MG63 (cell line): ENCODE measurements at regions not wholly inside any gene's neighbourhood (a gene's known extent, or its start where the extent isn't known, plus 50 kb on each side); places are given as distances from the start of the nearest gene placed in this dataset.

ENCODE experiments used
- DNase-seq: peaks from one replicate; pipeline ENCODE4 v3.0.0-alpha.2; 2020
- H3K27me3 ChIP-seq: fragments of 250-450 bp; sonication (Bioruptor Pico); 2 replicates; pipeline ENCODE4 v1.5.1; 2020; ENCODE audit warnings: mild to moderate bottlenecking, moderate library complexity
- H3K36me3 ChIP-seq: fragments of 250-450 bp; sonication (Bioruptor Pico); 2 replicates; pipeline ENCODE4 v1.5.1; 2020; ENCODE audit warnings: mild to moderate bottlenecking, moderate library complexity
- H3K4me3 ChIP-seq: fragments of 250-450 bp; sonication (Bioruptor Pico); 2 replicates; pipeline ENCODE4 v1.5.1; 2020; ENCODE audit warnings: mild to moderate bottlenecking, moderate library complexity
- H3K9me3 ChIP-seq: fragments of 250-450 bp; sonication (Bioruptor Pico); 2 replicates; pipeline ENCODE4 v1.5.1; 2020; ENCODE audit warnings: mild to moderate bottlenecking, moderate library complexity

DNA sequence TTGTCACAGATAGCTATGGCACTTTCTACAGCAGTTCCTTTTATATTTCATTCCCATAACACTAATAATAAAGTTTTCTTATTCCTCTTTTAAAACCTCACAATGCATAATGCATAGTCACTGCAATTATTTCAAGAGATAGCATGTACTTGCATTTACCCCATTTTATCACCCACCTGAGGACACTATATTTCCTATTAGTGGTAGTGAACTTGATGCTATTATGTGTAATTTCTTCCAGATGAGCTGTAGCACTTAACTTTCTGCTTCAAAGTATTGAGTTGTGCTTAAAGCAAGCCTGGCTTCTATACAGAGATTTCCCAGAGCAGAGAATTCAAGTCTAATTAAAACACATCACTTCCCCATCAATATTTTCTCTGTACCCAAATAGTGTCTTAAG is 461.1 kb downstream of the HTR7 start:
- no peaks in the 10 kb centered on the region for H3K27me3 ChIP-seq
- DNase-seq: no peak
- no peaks in the 10 kb centered on the region for H3K9me3 ChIP-seq
- H3K4me3 ChIP-seq: no peak overlapping the region
- H3K36me3 ChIP-seq: no peaks in the 10 kb centered on the region

DNA sequence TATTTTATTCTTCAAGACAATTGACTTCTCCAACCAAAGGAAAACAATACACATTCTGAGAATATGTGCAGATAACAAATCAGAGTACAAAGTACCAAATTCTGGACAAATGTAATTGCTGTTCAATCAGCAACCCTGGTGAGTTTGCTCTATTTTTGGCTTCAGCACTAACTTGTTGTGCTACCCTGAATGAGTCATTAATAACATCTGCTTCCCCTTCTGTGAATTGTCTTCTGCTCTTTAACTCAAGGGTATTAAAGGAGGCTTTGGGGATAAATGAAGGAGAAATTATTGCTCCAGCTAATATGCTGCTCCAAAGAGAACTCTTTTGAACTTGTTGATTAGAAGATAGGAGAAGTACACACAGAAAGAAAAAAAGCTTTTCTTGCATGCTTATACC is 459.3 kb downstream of the HTR7 start:
- Histone ChIP-seq H3K27me3 (no peaks in the 10 kb centered on the region), H3K4me3 (no peak overlapping the region), H3K9me3 (no peaks in the 10 kb centered on the region), H3K36me3 (no peaks in the 10 kb centered on the region)
- no peak for DNase-seq

DNA sequence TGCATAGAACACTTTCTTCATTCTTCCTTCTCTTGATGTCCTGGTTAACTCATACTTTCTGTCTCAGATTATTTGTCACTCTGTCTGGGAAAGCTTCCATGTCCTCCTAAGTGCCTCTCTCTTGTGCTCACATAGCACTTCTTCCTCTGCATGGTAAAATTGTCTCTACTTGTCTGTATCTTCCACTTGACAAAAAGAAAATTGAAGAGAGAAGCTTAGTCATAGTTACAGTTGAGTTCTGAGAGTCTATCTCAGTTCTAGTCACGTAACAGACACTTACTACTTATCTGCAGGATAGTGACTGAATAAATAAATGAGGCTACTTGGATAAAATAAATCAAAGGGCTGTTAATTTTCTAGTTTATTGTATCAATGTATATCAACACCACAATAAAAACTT is 458.1 kb downstream of the HTR7 start:
- Histone ChIP-seq H3K36me3 (no peaks in the 10 kb centered on the region), H3K4me3 (no peak overlapping the region), H3K9me3 (no peaks in the 10 kb centered on the region), H3K27me3 (no peaks in the 10 kb centered on the region)
- DNase-seq: no peak

DNA sequence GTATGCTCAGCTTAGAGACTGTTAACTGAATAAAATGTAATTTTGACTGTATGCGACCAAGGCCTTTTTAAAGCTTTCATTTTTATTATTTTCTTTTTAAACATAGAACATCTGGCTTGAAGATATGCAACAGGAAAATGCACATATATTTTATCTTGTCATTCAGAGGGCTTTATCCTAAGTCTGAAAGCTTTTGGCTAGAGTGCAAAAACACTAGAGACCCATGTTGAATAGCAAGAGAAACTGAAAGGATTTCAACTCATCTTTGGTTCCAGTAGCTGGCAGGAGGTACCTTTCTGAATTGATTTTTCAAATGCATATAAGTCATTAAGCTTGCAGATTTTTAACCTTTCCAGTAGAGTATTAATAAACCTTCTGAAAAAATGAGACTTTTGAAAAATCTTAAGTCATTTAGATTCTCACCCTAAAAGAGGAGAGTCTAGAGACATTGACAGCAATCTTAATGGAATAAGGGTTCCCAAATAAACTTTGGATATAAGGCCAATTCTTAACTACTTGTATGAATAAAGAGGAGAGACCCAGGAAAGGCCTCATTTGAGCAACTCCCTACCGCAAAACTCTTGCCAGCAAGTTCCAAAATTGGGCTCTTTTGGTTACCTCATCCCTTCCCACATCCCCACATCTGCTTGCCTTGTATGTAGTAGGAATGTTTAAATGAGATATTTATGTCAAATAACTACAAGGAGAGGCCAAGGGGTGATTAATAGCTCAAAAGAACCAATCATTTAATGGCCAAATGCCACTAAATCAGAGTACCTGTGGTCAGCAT is 454.4 kb downstream of the HTR7 start:
- Histone ChIP-seq H3K9me3 (no peaks in the 10 kb centered on the region), H3K4me3 (no peak overlapping the region), H3K36me3 (no peaks in the 10 kb centered on the region), H3K27me3 (no peaks in the 10 kb centered on the region)
- no peak for DNase-seq

DNA sequence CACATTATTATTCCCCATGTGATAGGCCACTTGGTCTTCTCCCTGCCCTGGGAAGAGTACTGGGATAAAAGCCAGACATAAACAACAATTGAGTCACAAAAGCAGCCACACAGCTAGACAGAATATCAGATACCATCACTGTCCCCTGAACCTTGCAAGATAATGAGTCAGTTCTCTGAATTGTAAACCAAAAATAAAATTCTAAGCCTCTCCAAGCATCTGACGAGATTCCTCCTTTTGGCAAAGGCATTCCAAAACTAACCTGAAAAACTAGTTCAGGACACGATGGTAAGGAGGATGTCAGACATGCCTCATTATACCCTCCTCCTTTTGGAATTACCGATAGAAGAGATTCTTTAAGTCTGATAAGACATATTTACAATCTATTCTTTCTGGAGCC is 450.7 kb downstream of the HTR7 start:
- Histone ChIP-seq H3K9me3 (no peaks in the 10 kb centered on the region; the same call in 1 of the 2 replicates), H3K36me3 (no peaks in the 10 kb centered on the region), H3K27me3 (no peaks in the 10 kb centered on the region), H3K4me3 (no peak overlapping the region)
- peak; percentile 5 for DNase-seq

DNA sequence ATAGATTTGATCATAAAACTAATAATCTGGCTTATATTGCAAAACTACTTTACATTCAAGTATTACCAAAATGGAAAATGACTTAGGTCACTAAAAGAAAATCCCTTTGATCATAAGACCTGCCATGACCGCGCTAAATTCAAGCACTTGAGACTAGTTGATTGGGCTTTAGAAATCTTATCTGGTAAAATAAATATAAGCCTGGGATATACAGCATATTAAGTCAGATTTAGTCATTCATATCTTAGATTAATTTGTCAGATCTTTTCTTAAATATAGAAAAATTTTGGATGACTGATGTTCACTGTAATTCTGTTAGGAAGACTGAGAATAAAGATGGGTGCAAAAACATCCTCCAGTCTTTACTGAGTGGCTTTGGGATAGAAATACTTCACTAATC is 450.0 kb downstream of the HTR7 start:
- DNase-seq: no peak
- H3K36me3 ChIP-seq: no peaks in the 10 kb centered on the region
- H3K9me3 ChIP-seq: no peaks in the 10 kb centered on the region; the same call in 1 of the 2 replicates
- H3K4me3 ChIP-seq: no peak overlapping the region
- no peaks in the 10 kb centered on the region for H3K27me3 ChIP-seq

DNA sequence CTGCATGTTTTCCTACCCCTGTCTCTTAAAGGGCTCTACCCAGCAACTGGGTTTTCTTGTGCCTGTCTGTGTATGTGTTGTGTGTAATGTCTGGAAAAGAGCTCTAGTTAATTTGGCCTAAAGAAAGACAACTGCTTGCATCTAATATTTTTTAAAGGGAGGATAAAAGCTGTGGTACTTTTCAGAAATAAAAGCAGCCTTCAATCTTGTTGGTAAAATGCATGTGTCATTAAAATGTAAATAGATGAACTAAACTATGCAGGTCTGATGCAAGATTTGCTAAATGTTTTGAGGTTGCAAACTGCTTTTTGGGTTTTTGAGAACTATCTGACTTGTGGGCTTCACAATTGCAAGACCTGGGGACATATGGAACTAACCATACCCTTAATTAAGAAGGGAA is 445.3 kb downstream of the HTR7 start:
- H3K4me3 ChIP-seq: no peak overlapping the region
- no peak for DNase-seq
- H3K36me3 ChIP-seq: no peaks in the 10 kb centered on the region
- H3K27me3 ChIP-seq: no peaks in the 10 kb centered on the region
- H3K9me3 ChIP-seq: no peaks in the 10 kb centered on the region; the same call in 1 of the 2 replicates

DNA sequence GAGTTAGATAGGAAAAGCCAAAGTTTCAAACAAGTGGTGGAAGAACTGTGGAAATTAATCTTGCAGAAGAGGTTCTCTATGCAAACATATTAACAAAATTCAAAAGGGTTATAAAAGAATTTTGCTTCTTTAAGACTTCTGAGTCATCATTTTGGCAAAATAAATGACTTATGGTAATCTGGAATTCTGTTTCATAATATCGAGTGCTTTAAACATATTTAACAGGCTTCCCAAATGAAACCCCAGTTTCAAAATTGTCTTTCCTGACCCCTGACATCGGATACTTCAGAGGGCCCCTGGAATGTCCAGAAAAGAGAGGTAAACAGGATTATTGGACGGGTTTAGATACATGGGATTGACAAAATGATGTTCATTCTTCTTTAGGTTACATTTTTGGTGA is 444.6 kb downstream of the HTR7 start:
- no peaks in the 10 kb centered on the region for H3K36me3 ChIP-seq
- no peak overlapping the region for H3K4me3 ChIP-seq
- no peaks in the 10 kb centered on the region; the same call in 1 of the 2 replicates for H3K9me3 ChIP-seq
- no peak for DNase-seq
- no peaks in the 10 kb centered on the region for H3K27me3 ChIP-seq

DNA sequence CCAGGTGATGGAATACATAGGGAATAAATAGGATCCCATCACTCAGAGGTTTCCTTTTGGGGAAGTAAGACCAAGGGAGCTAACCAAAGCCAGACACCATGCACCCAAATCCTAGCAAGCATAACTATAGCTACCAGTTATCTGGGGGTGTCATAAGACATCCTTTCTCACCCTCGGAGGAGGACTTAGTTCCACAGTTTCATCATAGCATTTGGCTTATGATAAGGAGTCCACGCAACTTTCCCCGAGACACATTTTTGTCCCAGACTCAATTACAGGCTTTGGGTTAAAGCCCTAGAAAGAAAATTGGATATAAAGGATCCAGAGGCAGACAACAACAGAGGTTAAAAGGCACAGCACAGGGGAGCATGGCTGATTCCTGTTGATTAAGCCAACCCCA is 442.9 kb downstream of the HTR7 start:
- Histone ChIP-seq H3K4me3 (no peak overlapping the region), H3K36me3 (no peaks in the 10 kb centered on the region), H3K27me3 (no peaks in the 10 kb centered on the region), H3K9me3 (no peaks in the 10 kb centered on the region; the same call in 1 of the 2 replicates)
- DNase-seq: no peak

DNA sequence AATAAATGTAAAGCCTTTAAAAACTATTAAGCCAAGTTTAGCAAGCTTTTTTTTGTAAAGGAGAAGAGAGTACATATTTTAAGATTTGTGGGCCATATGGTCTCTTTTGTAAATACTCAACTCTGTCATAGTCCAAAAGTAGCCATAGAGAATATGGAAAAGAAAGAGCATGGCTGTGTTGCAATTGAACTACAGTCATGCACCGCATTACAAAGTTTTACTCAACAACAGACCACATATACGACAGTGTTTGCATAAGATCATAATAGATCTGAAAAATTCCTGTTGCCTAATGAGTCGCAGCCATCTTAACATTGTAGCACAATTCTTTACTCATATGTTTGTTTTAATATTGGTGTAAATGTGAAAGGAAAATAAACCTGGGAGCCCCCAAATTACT is 440.8 kb downstream of the HTR7 start:
- no peak for DNase-seq
- no peaks in the 10 kb centered on the region for H3K27me3 ChIP-seq
- H3K4me3 ChIP-seq: no peak overlapping the region
- H3K36me3 ChIP-seq: no peaks in the 10 kb centered on the region
- no peaks in the 10 kb centered on the region for H3K9me3 ChIP-seq

DNA sequence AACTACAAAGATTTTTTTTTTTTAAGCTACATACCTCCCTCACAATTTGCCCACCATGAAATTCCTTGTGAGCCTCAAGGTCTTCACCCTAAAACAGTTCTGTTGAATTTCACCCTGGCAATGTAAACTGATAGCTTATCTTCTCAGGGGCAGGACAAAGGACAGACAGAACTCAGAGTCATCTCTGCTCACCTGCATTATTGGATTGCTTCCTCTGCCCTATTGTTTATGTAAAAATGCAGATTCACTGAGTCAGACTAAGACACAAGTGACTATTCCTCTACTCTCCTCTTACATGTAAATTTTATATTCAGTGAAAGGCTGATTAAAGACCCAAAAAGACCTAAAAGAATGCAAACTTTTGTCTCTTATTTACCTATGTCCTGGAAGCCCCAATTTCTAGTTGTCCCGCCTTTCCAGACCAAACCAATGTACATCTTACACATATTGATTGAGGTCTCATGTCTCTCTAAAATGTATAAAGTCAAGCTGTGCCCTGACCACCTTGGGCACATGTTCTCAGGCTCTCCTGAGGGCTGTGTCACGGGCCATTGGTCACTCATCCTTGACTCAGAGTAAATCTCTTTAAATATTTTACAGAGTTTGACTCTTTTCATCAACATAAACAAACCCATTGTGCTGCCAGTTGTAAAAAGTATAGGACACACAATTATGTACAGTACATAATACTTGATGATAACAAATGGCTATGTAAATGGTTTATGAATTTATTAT is 440.2 kb downstream of the HTR7 start:
- no peak overlapping the region for H3K4me3 ChIP-seq
- H3K9me3 ChIP-seq: no peaks in the 10 kb centered on the region
- no peak for DNase-seq
- H3K36me3 ChIP-seq: no peaks in the 10 kb centered on the region
- H3K27me3 ChIP-seq: no peaks in the 10 kb centered on the region

DNA sequence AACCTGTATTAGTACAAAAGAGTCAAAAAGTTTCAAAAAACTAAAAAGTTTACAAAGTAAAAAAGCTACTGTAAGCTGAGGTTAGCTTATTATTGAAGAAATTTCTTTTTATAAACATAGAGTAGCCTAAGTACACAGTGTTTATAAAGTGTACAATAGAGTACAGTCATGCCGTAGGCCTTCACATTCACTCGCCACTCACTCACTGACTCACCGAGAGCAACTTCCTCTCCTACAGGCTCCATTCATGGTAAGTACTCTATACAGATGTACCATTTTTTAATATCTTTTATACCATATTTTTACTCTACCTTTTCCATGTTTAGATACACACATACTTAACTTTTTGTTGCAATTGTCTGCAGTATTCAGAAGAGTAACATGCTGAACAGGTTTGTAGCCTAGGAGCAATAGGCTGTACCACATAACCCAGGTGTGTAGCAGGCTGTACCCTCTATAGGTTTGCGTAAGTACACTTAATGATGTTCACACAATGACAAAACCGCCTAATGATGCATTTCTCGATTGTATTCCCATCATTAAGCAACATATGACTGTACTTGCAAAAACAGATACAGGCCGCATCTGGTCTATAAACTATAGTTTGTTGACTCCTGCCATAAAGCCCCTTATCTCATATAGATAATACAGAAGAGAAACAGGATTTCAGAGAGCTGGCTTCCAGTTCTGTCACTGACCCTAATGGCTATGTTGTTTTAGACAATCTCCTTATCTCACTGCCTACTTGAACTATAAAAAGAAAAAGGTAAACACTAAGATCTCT is 438.8 kb downstream of the HTR7 start:
- Histone ChIP-seq H3K36me3 (no peaks in the 10 kb centered on the region), H3K27me3 (no peaks in the 10 kb centered on the region)
- DNase-seq: peak; percentile 85

DNA sequence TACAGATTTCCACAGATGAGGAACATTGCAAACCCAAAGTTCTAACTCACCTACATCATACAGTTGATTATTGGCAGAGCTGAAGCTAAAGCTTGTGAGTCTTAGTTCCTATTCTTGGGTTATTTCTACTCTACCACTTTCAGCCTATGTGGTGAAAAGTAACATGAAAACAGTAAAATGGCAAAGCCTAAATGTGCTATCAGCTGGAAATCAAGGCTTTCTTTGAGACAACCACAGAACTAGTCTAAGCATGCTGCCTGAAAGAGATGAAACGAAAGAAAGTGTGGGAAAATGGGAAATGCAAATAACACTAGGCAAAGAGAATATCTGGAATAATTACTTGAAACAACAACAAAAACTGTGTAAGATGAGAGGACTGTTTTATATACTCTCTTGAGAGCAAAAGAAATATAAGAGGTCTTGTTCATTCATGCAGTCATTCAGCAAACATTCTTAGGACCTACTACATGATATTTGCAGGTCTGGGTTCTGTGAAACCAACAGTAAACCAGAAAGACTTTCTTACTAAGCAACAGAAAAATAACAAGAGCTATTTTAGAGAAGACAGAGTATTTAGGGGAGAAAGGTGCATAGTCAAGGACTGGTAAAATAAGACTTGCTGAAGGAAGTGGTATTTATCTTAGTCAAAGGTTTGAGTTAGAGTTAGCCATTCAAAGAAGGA is 437.1 kb downstream of the HTR7 start:
- H3K4me3 ChIP-seq: no peak overlapping the region
- no peaks in the 10 kb centered on the region for H3K27me3 ChIP-seq
- H3K36me3 ChIP-seq: no peaks in the 10 kb centered on the region
- no peak for DNase-seq
- H3K9me3 ChIP-seq: peaks cover 2% of the 10 kb centered on the region

More for the DNA sequence above, 438.8 kb downstream of the HTR7 start:
- H3K9me3 ChIP-seq: no peaks in the 10 kb centered on the region; the same call in 1 of the 2 replicates
- H3K4me3 ChIP-seq: no peak overlapping the region

DNA sequence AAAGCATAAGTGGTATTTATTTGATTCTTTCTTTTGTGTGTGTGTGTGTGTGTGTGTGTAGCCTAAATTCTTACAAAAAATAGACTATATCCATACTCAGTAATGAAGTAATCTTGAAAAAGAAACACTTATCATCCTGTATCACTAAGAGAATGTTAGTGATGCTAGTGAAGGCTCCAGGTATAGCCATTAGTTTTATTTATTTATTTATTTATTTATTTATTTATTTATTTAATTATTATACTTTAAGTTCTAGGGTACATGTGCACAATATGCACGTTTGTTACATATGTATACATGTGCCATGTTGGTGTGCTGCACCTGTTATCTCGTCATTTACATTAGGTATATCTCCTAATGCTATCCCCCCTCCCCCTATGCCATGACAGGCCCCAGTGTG is 436.0 kb downstream of the HTR7 start:
- no peaks in the 10 kb centered on the region for H3K36me3 ChIP-seq
- no peak for DNase-seq
- H3K9me3 ChIP-seq: peaks cover 2% of the 10 kb centered on the region
- H3K27me3 ChIP-seq: no peaks in the 10 kb centered on the region
- H3K4me3 ChIP-seq: no peak overlapping the region

DNA sequence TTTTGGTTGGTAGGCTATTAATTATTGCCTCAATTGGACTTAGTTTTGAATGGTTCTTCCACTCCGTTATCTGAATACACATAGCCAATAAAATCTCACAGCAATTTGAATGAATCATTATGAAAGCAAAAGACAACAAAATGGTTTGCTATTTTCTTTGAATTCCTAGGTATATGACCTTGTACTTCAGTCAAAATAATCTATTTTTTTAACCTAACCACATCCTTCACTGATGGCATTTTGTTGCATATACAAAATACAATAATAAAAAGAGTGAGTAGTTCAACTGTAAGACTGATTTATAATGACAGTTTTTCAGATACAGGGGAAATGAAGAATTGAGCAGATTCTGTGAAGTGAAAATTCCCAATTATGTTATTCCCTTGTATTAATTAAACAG is 433.1 kb downstream of the HTR7 start:
- no peak for DNase-seq
- no peak overlapping the region for H3K4me3 ChIP-seq

DNA sequence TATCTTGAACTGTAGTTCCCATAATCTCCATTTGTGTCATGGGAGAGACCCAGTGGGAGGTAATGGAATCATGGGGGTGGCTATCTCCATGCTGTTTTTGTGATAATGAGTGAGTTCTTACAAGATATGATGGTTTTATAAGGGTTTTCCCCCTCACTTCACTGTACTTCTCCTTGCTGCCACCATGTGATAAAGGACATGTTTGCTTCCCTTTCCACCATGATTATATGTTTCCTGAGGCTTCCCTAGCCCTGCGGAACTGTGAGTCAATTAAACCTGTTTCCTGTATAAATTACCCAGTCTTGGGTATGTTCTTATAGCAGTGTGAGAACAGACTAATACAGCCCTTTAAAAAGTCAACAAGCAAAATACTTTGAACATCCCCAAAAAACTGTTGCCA is 427.7 kb downstream of the HTR7 start:
- Histone ChIP-seq H3K9me3 (peaks cover 2% of the 10 kb centered on the region; the same call in 1 of the 2 replicates), H3K36me3 (no peaks in the 10 kb centered on the region), H3K27me3 (no peaks in the 10 kb centered on the region), H3K4me3 (no peak overlapping the region)
- DNase-seq: no peak

More for the DNA sequence above, 433.1 kb downstream of the HTR7 start:
- no peaks in the 10 kb centered on the region for H3K27me3 ChIP-seq
- peaks cover 2% of the 10 kb centered on the region for H3K9me3 ChIP-seq
- H3K36me3 ChIP-seq: no peaks in the 10 kb centered on the region

DNA sequence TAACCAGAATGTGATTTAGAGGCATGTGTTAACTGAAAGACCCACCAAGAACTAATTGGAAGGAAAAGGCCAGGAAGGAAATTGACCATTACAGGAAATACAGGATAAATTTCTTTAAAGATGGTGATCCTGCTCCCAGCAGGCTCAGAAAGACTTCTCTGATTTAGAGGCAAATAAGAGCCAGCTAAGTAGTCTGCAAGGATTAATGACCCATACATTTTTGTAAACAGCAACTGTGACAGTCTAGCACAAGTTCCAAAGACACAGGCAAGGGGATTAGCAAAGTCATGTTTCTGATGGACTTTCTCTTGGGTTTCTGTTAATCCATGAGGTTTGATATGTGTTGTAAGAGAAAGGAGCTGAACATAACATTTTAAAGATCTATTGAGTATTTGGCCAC is 425.0 kb downstream of the HTR7 start:
- Histone ChIP-seq H3K9me3 (no peaks in the 10 kb centered on the region), H3K36me3 (no peaks in the 10 kb centered on the region), H3K27me3 (no peaks in the 10 kb centered on the region), H3K4me3 (no peak overlapping the region)
- DNase-seq: no peak
